ENCODE measurements at regions not wholly inside any gene's neighbourhood (a gene's known extent, or its start where the extent isn't known, plus 50 kb on each side); places are given as distances from the start of the nearest gene placed in this dataset.

DNA sequence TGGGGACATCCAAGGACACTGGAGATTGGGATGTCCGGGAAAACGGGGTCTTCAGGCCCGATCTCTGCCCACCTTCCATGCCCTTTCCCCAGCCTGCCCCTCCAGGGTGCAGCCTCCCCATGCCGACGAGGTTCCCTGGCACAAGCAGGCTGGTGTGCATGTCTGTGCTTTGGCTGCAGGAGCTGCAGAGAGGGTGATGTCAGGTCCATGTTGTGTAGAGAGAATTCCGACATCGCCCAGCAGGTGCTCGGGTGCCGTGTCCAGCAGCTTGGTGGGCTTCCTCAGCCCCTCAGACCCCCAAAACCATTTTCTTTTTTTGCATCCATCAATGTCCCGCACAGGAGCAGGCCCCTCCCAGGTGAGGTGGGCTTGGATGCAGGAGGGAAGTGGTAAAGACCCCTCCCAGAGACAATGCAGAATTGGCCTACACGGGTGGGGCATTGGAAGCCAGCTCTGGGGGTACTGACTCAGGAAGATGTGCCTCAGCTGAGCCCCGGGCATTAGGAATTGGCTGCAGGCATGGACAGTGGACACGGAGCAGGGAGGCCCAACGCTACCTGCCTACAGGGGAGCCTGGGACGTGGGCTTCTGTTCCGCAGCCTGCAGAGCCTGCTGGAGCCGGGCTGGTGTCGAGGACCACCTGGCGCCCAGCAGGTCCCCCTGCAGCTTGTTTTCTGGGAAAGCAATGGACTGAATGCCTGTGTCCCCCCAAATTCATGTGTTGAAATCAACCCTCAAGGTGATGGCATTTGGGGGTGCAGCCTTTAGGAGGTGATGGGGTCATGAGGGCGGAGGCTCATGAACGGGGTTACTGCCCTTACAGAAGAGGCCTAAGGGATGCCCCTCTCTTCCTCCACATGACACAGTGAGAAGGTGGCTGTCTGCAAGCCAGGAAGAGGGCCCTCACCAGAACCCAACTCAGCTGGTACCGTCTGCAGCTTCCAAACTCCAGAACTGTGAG is 97.5 kb downstream of the METRNL start:
- Histone ChIP-seq H3K36me3 (ENCODE audit: control insufficient read depth in 2 of 2, insufficient read depth in 2 of 2, low read length in 1 of 2) (no peaks in the 10 kb centered on the region), H3K27ac (ENCODE audit: control insufficient read depth, insufficient read depth) (no peak overlapping the region), H3K9me3 (replicated peaks; ENCODE audit: control insufficient read depth, insufficient read depth, low read length) (no peaks in the 10 kb centered on the region), H3K79me2 (ENCODE audit: control insufficient read depth, insufficient read depth, low read length) (no peaks in the 10 kb centered on the region), H2AFZ (ENCODE audit: control insufficient read depth, low read depth, low read length) (no peak overlapping the region), H3K4me3 (no peak overlapping the region), H3K9ac (ENCODE audit: control insufficient read depth, insufficient read depth, low read length) (no peak overlapping the region), H3K4me1 (ENCODE audit: control insufficient read depth, insufficient read depth, low read length) (peaks cover 22% of the 10 kb centered on the region), H4K20me1 (ENCODE audit: control insufficient read depth, insufficient read depth) (no peaks in the 10 kb centered on the region), H3K4me2 (ENCODE audit: control insufficient read depth, insufficient read depth) (no peak overlapping the region), H3K27me3 (replicated peaks in 1 of 2; ENCODE audit: control insufficient read depth in 2 of 2, insufficient read depth in 2 of 2, low read length in 1 of 2) (no peaks in the 10 kb centered on the region)
- FAIRE-seq, result no peak
- in situ Hi-C loops (cut with MboI), result no loop called here
- no peak for ATAC-seq
- 57% methylated on average over 22 of the region's 22 CpGs for WGBS (ENCODE audit: insufficient coverage, insufficient replicate concordance, low lambda C conversion rate, missing lambda C conversion rate)
- ChIA-PET SMC1A (ENCODE audit: uncharacterized antibody, unreplicated experiment) (no interaction called here), RAD21 (ENCODE audit: unreplicated experiment) (no interaction called here), POLR2A (no interaction called here), CTCF (no interaction called here)
- no peak for DNase-seq (ENCODE audit: low read depth, low spot score)
- intact Hi-C loops (cut with micrococcal nuclease; ENCODE audit: unreplicated experiment), result no loop called here
- BruUV-seq (replicated peaks), result no TSS peak
- no peak for TF ChIP-seq NFYA (IDR thresholded peaks at IDR 0.05; ENCODE audit: borderline replicate concordance, low read depth, low read length)
- TF ChIP-seq CREB1 (IDR thresholded peaks at IDR 0.05; ENCODE audit: low read depth), result no peak
- TF ChIP-seq, protein P1, sequence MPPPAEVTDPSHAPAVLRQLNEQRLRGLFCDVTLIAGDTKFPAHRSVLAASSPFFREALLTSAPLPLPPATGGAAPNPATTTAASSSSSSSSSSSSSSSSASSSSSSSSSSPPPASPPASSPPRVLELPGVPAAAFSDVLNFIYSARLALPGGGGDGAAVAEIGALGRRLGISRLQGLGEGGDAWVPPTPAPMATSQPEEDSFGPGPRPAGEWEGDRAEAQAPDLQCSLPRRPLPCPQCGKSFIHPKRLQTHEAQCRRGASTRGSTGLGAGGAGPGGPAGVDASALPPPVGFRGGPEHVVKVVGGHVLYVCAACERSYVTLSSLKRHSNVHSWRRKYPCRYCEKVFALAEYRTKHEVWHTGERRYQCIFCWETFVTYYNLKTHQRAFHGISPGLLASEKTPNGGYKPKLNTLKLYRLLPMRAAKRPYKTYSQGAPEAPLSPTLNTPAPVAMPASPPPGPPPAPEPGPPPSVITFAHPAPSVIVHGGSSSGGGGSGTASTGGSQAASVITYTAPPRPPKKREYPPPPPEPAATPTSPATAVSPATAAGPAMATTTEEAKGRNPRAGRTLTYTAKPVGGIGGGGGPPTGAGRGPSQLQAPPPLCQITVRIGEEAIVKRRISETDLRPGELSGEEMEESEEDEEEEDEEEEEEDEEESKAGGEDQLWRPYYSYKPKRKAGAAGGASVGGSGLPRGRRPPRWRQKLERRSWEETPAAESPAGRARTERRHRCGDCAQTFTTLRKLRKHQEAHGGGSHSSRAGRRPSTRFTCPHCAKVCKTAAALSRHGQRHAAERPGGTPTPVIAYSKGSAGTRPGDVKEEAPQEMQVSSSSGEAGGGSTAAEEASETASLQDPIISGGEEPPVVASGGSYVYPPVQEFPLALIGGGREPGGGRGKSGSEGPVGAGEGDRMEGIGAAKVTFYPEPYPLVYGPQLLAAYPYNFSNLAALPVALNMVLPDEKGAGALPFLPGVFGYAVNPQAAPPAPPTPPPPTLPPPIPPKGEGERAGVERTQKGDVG (CRISPR knock-in tag; IDR thresholded peaks at IDR 0.05), result no peak
- TF ChIP-seq ZNF24 (IDR thresholded peaks at IDR 0.05), result no peak
- no peak for TF ChIP-seq EGR1 (IDR thresholded peaks at IDR 0.05; ENCODE audit: borderline replicate concordance in 1 of 2, low read depth in 2 of 2, low read length in 2 of 2)
- no peak for TF ChIP-seq ZNF274 (IDR thresholded peaks at IDR 0.05; ENCODE audit: insufficient read depth, insufficient read length)
- TF ChIP-seq ZSCAN29 (IDR thresholded peaks at IDR 0.05), result no peak
- TF ChIP-seq SUPT20H (IDR thresholded peaks at IDR 0.05; ENCODE audit: borderline replicate concordance, control insufficient read depth, low read depth, low read length), result no peak
- TF ChIP-seq NFIC (IDR thresholded peaks at IDR 0.05; ENCODE audit: low read depth, low read length), result no peak
- TF ChIP-seq, protein P2, sequence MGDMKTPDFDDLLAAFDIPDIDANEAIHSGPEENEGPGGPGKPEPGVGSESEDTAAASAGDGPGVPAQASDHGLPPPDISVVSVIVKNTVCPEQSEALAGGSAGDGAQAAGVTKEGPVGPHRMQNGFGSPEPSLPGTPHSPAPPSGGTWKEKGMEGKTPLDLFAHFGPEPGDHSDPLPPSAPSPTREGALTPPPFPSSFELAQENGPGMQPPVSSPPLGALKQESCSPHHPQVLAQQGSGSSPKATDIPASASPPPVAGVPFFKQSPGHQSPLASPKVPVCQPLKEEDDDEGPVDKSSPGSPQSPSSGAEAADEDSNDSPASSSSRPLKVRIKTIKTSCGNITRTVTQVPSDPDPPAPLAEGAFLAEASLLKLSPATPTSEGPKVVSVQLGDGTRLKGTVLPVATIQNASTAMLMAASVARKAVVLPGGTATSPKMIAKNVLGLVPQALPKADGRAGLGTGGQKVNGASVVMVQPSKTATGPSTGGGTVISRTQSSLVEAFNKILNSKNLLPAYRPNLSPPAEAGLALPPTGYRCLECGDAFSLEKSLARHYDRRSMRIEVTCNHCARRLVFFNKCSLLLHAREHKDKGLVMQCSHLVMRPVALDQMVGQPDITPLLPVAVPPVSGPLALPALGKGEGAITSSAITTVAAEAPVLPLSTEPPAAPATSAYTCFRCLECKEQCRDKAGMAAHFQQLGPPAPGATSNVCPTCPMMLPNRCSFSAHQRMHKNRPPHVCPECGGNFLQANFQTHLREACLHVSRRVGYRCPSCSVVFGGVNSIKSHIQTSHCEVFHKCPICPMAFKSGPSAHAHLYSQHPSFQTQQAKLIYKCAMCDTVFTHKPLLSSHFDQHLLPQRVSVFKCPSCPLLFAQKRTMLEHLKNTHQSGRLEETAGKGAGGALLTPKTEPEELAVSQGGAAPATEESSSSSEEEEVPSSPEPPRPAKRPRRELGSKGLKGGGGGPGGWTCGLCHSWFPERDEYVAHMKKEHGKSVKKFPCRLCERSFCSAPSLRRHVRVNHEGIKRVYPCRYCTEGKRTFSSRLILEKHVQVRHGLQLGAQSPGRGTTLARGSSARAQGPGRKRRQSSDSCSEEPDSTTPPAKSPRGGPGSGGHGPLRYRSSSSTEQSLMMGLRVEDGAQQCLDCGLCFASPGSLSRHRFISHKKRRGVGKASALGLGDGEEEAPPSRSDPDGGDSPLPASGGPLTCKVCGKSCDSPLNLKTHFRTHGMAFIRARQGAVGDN (IDR thresholded peaks at IDR 0.05), result no peak
- no peak for TF ChIP-seq NR2F1 (conservative IDR thresholded peaks at IDR 0.05)
- TF ChIP-seq SREBF1 (IDR thresholded peaks at IDR 0.05; ENCODE audit: low read length), result no peak

Data from GM12878 (cell line).